ENCODE measurements at regions not wholly inside any gene's neighbourhood (a gene's known extent, or its start where the extent isn't known, plus 50 kb on each side); places are given as distances from the start of the nearest gene placed in this dataset.
A peak's percentile ranks its signal among the peaks of the same experiment; 100 is the strongest.
"Not testable (repeated sequence)": the region's sequence is repeated elsewhere in the genome, so short reads cannot be mapped to it uniquely, and the experiment has no call there.

DNA sequence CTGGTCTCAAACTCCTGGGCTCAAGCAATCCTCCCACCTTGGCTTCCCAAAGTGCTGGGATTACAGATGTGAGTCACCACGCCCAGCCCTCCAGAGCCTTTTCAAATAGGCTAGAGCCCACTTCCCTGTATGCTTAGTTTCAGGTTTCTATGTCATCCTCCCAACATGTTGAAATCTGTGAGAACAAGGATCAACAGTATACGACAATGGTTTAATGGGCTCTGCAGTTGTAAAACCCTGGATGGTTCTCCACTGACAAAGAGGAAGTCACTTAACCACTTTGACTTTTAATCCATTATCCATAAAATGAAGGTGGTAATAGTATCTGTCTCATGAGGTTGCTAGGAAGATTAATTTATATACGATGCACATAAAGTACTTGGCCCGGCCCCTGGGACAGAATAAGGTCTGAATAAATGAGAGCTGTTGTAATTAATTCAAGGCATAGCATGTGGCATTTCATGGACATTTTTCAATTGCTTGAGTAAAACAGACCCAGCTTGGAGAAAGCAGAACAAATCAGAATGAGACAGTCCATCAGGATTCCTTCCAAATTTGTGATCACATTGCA, 113.9 kb upstream of the ZNF648 start:
- H3K36me3 Mint-ChIP-seq = no peaks in the 10 kb centered on the region
- no peak for DNase-seq
- no peaks in the 10 kb centered on the region for H3K9me3 Mint-ChIP-seq
- H3K4me3 Mint-ChIP-seq = no peak overlapping the region
- no peak overlapping the region for H3K27ac Mint-ChIP-seq
- H3K4me1 Mint-ChIP-seq = peaks cover 6% of the 10 kb centered on the region
- H3K27me3 Mint-ChIP-seq = peaks cover 12% of the 10 kb centered on the region
- CTCF ChIA-PET = no interaction called here

GRCh38 chr1:182174513-182174855, 113.0 kb upstream of the ZNF648 start:
- H3K4me3 Mint-ChIP-seq = no peak overlapping the region
- peaks cover 12% of the 10 kb centered on the region for H3K27me3 Mint-ChIP-seq
- CTCF ChIA-PET = no interaction called here
- no peaks in the 10 kb centered on the region for H3K9me3 Mint-ChIP-seq
- H3K36me3 Mint-ChIP-seq = no peaks in the 10 kb centered on the region
- H3K4me1 Mint-ChIP-seq = peaks cover 9% of the 10 kb centered on the region
- no peak overlapping the region for H3K27ac Mint-ChIP-seq
- DNase-seq = no peak

- H3K27me3 Mint-ChIP-seq = peaks cover 12% of the 10 kb centered on the region
- peaks cover 13% of the 10 kb centered on the region for H3K4me1 Mint-ChIP-seq
- no peak overlapping the region for H3K4me3 Mint-ChIP-seq
- no peaks in the 10 kb centered on the region for H3K36me3 Mint-ChIP-seq
- CTCF ChIA-PET = interaction anchor here (2.0 kb wide), 1 partner anchor 30 kb away, joined by 4 read pairs; no protein-coding TSS in a partner anchor
- DNase-seq = no peak
- H3K9me3 Mint-ChIP-seq = no peaks in the 10 kb centered on the region
- no peak overlapping the region for H3K27ac Mint-ChIP-seq
Observed at GRCh38 chr1:182173808-182174512, 112.4 kb upstream of the ZNF648 start.

DNA sequence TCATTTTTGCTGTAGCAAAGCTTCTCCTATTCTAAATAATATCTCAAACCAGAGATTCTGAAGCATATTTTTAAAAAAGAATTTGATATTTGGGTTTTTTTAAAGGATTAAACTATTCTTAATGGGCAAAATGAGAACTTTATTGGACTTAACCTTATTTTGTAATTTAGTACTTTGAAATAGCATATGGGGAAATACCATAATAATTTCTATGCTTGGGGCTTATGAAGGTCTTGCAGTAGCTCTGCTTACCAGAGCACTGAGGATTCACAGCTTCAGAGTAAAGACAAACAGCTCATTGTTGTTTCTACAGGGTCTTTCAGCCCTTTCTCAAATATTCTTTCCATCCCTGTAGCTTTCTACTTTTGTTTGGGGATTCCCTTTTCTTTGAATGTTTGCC, 111.2 kb upstream of the ZNF648 start:
- CTCF ChIA-PET = interaction anchor here (0.8 to 2.0 kb wide), 2 partner anchors 29 to 93 kb away, joined by 3 to 4 read pairs; no protein-coding TSS in a partner anchor
- Mint-ChIP-seq H3K9me3 (no peaks in the 10 kb centered on the region), H3K36me3 (no peaks in the 10 kb centered on the region), H3K27me3 (peaks cover 5% of the 10 kb centered on the region), H3K4me1 (peaks cover 13% of the 10 kb centered on the region), H3K4me3 (no peak overlapping the region), H3K27ac (no peak overlapping the region)
- no peak for DNase-seq

DNA sequence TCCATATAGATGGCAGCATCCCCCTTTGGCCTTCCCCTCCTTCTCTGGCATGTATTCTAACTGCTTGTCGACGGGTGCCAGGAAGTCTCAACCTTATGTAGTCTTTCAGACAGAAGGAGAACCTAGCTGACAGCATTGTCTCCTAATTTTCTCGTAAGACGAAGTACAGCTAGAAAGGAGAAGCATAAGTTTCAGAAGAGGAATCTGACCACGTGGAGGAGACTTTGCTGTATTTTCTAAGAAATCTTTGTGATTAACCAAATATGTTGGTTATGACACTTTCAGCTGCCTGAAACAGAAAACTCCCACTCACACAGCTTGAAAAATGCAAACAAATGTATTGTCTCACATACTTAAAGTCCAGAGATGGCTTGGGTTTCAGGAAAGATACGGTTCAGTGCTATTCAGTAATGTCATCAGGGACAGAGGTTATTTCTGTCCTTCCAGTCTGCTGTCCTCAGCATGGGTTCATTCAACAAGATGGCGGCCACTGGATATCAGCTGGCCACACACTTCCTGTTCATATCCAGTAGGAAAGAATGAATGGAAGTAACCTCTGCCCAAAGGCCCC, 109.5 kb upstream of the ZNF648 start:
- Mint-ChIP-seq H3K27ac (no peak overlapping the region), H3K27me3 (peaks cover 5% of the 10 kb centered on the region), H3K4me1 (peaks cover 13% of the 10 kb centered on the region), H3K36me3 (no peaks in the 10 kb centered on the region), H3K4me3 (no peak overlapping the region), H3K9me3 (no peaks in the 10 kb centered on the region)
- DNase-seq = no peak
- CTCF ChIA-PET = interaction anchor here (1.4 to 1.6 kb wide), 2 partner anchors 28 to 225 kb away, joined by 3 to 5 read pairs; no protein-coding TSS in a partner anchor

DNA sequence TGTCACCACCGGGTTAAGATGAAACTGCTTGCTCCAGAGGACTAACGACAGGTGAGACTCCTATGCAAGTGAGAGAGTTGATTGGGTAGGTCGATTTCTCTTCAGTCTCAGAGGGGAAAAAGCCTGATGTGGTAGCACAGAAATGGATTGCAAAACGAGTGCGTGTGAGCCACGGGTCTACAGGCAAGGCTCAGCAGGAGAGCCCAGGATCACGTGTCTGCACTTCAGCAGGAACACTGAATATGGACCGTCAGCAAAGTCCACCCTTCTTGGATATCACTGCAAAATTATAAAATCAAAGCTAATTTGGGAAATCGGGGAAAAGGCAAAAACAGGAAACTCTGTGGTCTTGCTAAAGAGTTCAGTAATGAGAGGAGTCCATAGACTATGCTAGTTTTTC, 107.7 kb upstream of the ZNF648 start:
- CTCF ChIA-PET = interaction anchor here (0.7 kb wide), 1 partner anchor 208 kb away, joined by 3 read pairs; no protein-coding TSS in a partner anchor
- peaks cover 13% of the 10 kb centered on the region for H3K4me1 Mint-ChIP-seq
- no peak overlapping the region for H3K27ac Mint-ChIP-seq
- no peaks in the 10 kb centered on the region for H3K36me3 Mint-ChIP-seq
- H3K9me3 Mint-ChIP-seq = no peaks in the 10 kb centered on the region
- H3K4me3 Mint-ChIP-seq = no peak overlapping the region
- peaks cover 5% of the 10 kb centered on the region for H3K27me3 Mint-ChIP-seq
- no peak for DNase-seq

DNA sequence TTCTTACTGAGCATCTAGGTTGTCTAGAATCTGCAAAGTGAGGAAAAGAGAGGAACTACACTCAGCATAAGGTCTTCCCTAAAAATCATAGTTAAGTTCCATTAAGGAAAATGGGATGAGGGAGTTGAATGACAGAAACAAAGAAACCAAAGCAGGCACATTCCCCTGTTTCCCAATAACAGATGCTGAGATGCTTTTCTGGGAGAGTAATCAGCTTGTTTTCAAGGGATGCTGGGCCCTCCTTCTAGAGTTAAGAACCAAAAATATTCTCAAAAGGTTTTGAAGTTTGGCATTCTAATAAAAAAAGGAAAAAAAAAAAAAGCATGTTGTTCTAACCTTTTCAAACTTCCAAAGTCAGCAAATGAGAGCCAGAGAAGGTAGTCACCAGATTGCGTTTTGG, 105.2 kb upstream of the ZNF648 start:
- Mint-ChIP-seq H3K4me1 (peaks cover 13% of the 10 kb centered on the region), H3K27ac (no peak overlapping the region), H3K27me3 (peaks cover 8% of the 10 kb centered on the region), H3K9me3 (no peaks in the 10 kb centered on the region), H3K36me3 (no peaks in the 10 kb centered on the region), H3K4me3 (no peak overlapping the region)
- CTCF ChIA-PET = no interaction called here
- no peak for DNase-seq

DNA sequence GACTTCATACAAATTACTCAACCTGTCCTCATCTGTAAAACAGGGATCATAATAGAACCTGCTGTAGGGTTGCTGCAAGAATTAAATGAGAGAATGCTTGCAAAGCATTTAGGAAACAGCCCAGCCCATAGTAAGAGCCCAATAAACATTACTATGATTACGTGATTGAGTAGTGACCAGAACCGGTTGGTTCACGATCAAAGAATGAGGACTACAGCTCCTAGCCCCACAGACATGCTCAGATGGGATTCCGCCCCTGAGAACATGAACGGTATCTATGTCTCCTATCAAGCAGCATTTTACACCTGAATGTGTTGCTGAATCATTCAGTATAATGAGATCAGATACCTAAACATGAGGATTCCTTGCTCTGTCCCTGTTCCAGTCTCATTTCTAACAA, 104.8 kb upstream of the ZNF648 start:
- CTCF ChIA-PET = interaction anchor here (1.1 kb wide), 1 partner anchor 24 kb away, joined by 7 read pairs; no protein-coding TSS in a partner anchor

GRCh38 chr1:182164273-182164672, 102.8 kb upstream of the ZNF648 start:
- Mint-ChIP-seq H3K4me1 (peaks cover 2% of the 10 kb centered on the region), H3K27me3 (peaks cover 13% of the 10 kb centered on the region), H3K27ac (no peak overlapping the region), H3K4me3 (no peak overlapping the region), H3K36me3 (no peaks in the 10 kb centered on the region), H3K9me3 (peaks cover 11% of the 10 kb centered on the region)
- CTCF ChIA-PET = no interaction called here
- no peak for DNase-seq

More for the DNA sequence above, 104.8 kb upstream of the ZNF648 start:
- peaks cover 11% of the 10 kb centered on the region for H3K27me3 Mint-ChIP-seq
- no peaks in the 10 kb centered on the region for H3K9me3 Mint-ChIP-seq
- H3K27ac Mint-ChIP-seq = no peak overlapping the region
- H3K36me3 Mint-ChIP-seq = no peaks in the 10 kb centered on the region
- no peak for DNase-seq
- H3K4me1 Mint-ChIP-seq = peaks cover 13% of the 10 kb centered on the region
- H3K4me3 Mint-ChIP-seq = no peak overlapping the region

- no peaks in the 10 kb centered on the region for H3K36me3 Mint-ChIP-seq
- CTCF ChIA-PET = no interaction called here
- peaks cover 13% of the 10 kb centered on the region for H3K27me3 Mint-ChIP-seq
- no peaks in the 10 kb centered on the region for H3K4me1 Mint-ChIP-seq
- DNase-seq = no peak
- H3K4me3 Mint-ChIP-seq = no peak overlapping the region
- H3K27ac Mint-ChIP-seq = no peak overlapping the region
- H3K9me3 Mint-ChIP-seq = peaks cover 12% of the 10 kb centered on the region
Observed at GRCh38 chr1:182163821-182164223, 102.3 kb upstream of the ZNF648 start.

DNA sequence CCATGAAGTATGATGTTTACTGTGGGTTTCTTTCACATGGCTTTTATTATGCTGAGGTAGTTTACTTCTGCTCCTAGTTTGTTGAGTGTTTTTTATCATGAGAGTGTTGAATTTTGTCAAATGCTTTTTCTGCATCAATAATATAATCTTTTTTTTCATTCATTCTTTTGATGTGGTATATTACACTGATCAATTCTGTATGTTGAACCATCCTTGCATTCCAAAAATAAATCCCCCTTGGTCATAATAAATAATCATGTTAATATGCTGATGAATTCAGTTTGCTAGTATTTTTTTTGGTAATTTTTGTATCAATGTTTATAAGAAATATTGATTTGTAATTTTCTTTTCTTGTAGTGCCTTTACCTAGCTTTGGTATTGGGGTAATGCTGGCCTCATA, 97.9 kb upstream of the ZNF648 start:
- H3K36me3 Mint-ChIP-seq = peaks cover 1% of the 10 kb centered on the region
- no peak overlapping the region for H3K27ac Mint-ChIP-seq
- DNase-seq = no peak
- CTCF ChIA-PET = no interaction called here
- H3K9me3 Mint-ChIP-seq = peaks cover 12% of the 10 kb centered on the region
- peaks cover 12% of the 10 kb centered on the region for H3K27me3 Mint-ChIP-seq
- no peak overlapping the region for H3K4me3 Mint-ChIP-seq
- no peaks in the 10 kb centered on the region for H3K4me1 Mint-ChIP-seq

DNA sequence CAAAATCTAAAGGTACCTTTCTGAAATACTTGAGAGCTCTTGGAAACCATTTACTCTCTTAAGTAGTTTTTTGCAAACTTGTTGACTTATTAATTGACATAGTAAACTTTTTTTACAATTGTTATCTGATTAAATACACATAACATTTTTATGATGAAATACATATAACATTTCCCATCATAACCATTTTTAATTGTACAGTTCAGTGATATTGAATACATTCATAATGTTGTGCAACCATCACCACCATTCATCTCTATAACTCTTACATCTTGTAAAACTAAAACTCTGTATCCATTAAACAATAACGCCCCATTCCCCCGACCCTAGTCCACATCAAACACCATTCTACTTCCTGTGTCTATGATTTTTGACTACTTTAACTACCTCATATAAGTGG, 95.7 kb upstream of the ZNF648 start:
- H3K27ac Mint-ChIP-seq = no peak overlapping the region
- peaks cover 13% of the 10 kb centered on the region for H3K9me3 Mint-ChIP-seq
- H3K4me3 Mint-ChIP-seq = no peak overlapping the region
- CTCF ChIA-PET = interaction anchor here (2.9 kb wide), 1 partner anchor 13 kb away, joined by 11 read pairs; no protein-coding TSS in a partner anchor
- peaks cover 19% of the 10 kb centered on the region for H3K4me1 Mint-ChIP-seq
- peaks cover 10% of the 10 kb centered on the region for H3K27me3 Mint-ChIP-seq
- peaks cover 1% of the 10 kb centered on the region for H3K36me3 Mint-ChIP-seq
- DNase-seq = no peak

- H3K27ac Mint-ChIP-seq, DNase-seq, H3K4me3 Mint-ChIP-seq, H3K36me3 Mint-ChIP-seq, H3K9me3 Mint-ChIP-seq, H3K27me3 Mint-ChIP-seq, CTCF ChIA-PET: not testable (repeated sequence)
- peaks cover 26% of the 10 kb centered on the region for H3K4me1 Mint-ChIP-seq
Observed at GRCh38 chr1:182154425-182154824, 92.9 kb upstream of the ZNF648 start.

DNA sequence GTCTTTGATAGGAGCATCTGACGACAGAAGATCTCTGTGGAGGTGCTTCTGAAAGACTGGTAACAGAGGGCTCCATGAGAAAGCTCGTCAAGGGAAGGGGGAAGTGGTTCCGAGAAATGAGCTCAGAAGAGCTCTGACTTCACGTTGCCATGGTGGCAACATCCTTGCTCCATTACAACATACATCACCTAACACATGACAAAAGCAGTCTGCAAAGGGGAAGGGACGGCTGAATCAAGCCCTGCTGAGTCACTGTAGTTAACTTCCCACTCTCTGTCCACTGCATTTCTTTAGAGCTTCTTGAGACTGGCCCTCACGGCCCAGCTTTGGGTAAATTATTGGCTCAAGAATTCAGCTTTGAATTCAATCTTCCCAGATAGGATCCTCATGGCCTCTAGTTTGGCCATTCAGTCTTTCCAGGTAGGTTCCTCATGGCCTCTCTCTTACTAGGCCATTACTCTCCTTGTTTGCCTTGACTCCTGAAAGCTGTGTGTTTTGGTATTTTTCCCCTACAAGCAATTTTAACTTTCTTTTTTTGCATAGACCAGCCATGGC, 88.0 kb upstream of the ZNF648 start:
- Mint-ChIP-seq H3K9me3 (peaks cover 1% of the 10 kb centered on the region), H3K4me3 (no peak overlapping the region), H3K36me3 (no peaks in the 10 kb centered on the region), H3K27ac (peak overlapping the region; percentile 39), H3K27me3 (no peaks in the 10 kb centered on the region), H3K4me1 (peaks cover 56% of the 10 kb centered on the region)
- peak; percentile 64 for DNase-seq
- CTCF ChIA-PET = interaction anchor here (1.0 to 1.6 kb wide), 4 partner anchors 48 to 247 kb away, joined by 3 to 6 read pairs (median 4); no protein-coding TSS in a partner anchor

Data from activated naive CD4-positive, alpha-beta T cell treated with anti-CD3 and anti-CD28 coated beads, Interleukin-2, amount 10 ng/mL, durations not matched to agents 7 days and 5 days (primary cell).